ENCODE measurements at regions not wholly inside any gene's neighbourhood (a gene's known extent, or its start where the extent isn't known, plus 50 kb on each side); places are given as distances from the start of the nearest gene placed in this dataset.

GRCh38 chr2:20560891-20561636, 89.8 kb downstream of the HS1BP3 start (continued):
- TF ChIP-seq ZBTB40 (IDR thresholded peaks at IDR 0.05) (no peak), ZBTB40 (CRISPR knock-in tag; IDR thresholded peaks at IDR 0.05) (no peak), ID3 (CRISPR knock-in tag; IDR thresholded peaks at IDR 0.05) (no peak), ID3 (tag; IDR thresholded peaks at IDR 0.05) (no peak), MCM7 (IDR thresholded peaks at IDR 0.05) (no peak), ZNF431 (CRISPR knock-in tag; IDR thresholded peaks at IDR 0.05) (no peak), ZNF778 (CRISPR knock-in tag; IDR thresholded peaks at IDR 0.05) (no peak), HDAC3 (IDR thresholded peaks at IDR 0.05; ENCODE audit: borderline replicate concordance, partially characterized antibody) (no peak)
